ENCODE measurements at regions not wholly inside any gene's neighbourhood (a gene's known extent, or its start where the extent isn't known, plus 50 kb on each side); places are given as distances from the start of the nearest gene placed in this dataset.

DNA sequence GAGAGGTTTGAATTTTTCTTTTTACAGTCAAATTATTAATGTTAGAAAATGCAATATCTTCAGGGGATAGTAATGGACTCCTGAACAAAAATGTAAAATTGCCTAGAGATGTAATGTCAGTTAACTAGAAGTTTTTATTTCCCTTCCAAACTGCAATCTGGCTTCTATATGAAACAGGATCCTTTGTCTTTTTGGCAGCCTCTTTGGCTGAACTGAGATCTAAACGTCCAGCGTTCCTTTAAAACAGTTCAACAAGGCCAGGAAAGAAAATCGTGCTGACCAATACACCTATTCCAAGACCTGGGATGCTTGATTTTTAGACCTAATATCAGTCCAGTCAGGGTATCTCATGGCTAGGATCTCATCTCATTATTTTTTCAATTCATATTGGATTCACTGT lies 245.5 kb downstream of the FIGN start:
- TF ChIP-seq, protein P1, sequence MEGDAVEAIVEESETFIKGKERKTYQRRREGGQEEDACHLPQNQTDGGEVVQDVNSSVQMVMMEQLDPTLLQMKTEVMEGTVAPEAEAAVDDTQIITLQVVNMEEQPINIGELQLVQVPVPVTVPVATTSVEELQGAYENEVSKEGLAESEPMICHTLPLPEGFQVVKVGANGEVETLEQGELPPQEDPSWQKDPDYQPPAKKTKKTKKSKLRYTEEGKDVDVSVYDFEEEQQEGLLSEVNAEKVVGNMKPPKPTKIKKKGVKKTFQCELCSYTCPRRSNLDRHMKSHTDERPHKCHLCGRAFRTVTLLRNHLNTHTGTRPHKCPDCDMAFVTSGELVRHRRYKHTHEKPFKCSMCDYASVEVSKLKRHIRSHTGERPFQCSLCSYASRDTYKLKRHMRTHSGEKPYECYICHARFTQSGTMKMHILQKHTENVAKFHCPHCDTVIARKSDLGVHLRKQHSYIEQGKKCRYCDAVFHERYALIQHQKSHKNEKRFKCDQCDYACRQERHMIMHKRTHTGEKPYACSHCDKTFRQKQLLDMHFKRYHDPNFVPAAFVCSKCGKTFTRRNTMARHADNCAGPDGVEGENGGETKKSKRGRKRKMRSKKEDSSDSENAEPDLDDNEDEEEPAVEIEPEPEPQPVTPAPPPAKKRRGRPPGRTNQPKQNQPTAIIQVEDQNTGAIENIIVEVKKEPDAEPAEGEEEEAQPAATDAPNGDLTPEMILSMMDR (IDR thresholded peaks at IDR 0.05): no peak
- no peak for TF ChIP-seq POLR2A (IDR thresholded peaks at IDR 0.05)

All from body of pancreas (tissue), 4 donors.